HepG2 (cell line): ENCODE measurements at regions not wholly inside any gene's neighbourhood (a gene's known extent, or its start where the extent isn't known, plus 50 kb on each side); places are given as distances from the start of the nearest gene placed in this dataset.
A peak's percentile ranks its signal among the peaks of the same experiment; 100 is the strongest.

Experiments used
- ADNP ChIP-seq: sonication (generic); formaldehyde crosslinking; IDR thresholded peaks from 2 replicates; pipeline ENCODE4 v1.4.0; 2020; ENCODE audit warnings: missing genetic modification reagents
- EED ChIP-seq: sonication (generic); formaldehyde crosslinking; IDR thresholded peaks from 2 replicates; pipeline ENCODE4 v1.5.0; 2020; ENCODE audit warnings: mild to moderate bottlenecking, missing genetic modification reagents
- GMEB2 ChIP-seq: IDR thresholded peaks from 2 replicates; pipeline ENCODE4 v1.6.1; 2016; ENCODE audit warnings: missing biosample characterization, missing genetic modification reagents, low read depth
- HDAC6 ChIP-seq: fragments of 200-600 bp; sonication (generic); IDR thresholded peaks from 2 replicates; pipeline ENCODE4 v1.7.0; 2017; ENCODE audit warnings: mild to moderate bottlenecking, antibody characterized with exemption, low read length, low read depth
- MAF1 ChIP-seq: sonication (generic); formaldehyde crosslinking; IDR thresholded peaks from 2 replicates; pipeline ENCODE4 v1.5.0; 2020; ENCODE audit warnings: missing genetic modification reagents, borderline replicate concordance
- MIER3 ChIP-seq: IDR thresholded peaks from 2 replicates; pipeline ENCODE4 v1.6.1; 2016; ENCODE audit warnings: missing compliant biosample characterization, borderline replicate concordance
- MYPOP ChIP-seq: sonication (generic); formaldehyde crosslinking; IDR thresholded peaks from 2 replicates; pipeline ENCODE4 v1.8.1; 2023; ENCODE audit warnings: mild to moderate bottlenecking, moderate library complexity, missing genetic modification reagents
- NBN ChIP-seq: fragments of 450-650 bp; conservative IDR thresholded peaks from 2 replicates; pipeline ENCODE4 v1.6.1; 2017
- NCOA5 ChIP-seq: sonication (generic); formaldehyde crosslinking; IDR thresholded peaks from 2 replicates; pipeline ENCODE4 v1.4.0; 2020; ENCODE audit warnings: missing genetic modification reagents
- PBX3 ChIP-seq: sonication (generic); formaldehyde crosslinking; IDR thresholded peaks from 2 replicates; pipeline ENCODE4 v1.8.1; 2023; ENCODE audit warnings: missing genetic modification reagents, inconsistent platforms, borderline replicate concordance
- PCBP2 ChIP-seq: fragments of 200-400 bp; formaldehyde crosslinking; optimal IDR thresholded peaks from 2 replicates; pipeline ENCODE3; 2018; ENCODE audit warnings: low read length, low read depth; ENCODE audit not compliant: poor library complexity, severe bottlenecking
- RFXANK ChIP-seq: IDR thresholded peaks from 2 replicates; pipeline ENCODE4 v1.6.1; 2016
- SMARCE1 ChIP-seq: fragments of 450-650 bp; IDR thresholded peaks from 2 replicates; pipeline ENCODE4 v1.6.1; 2017; ENCODE audit warnings: borderline replicate concordance
- SP140L ChIP-seq: sonication (generic); formaldehyde crosslinking; IDR thresholded peaks from 2 replicates; pipeline ENCODE4 v1.4.0; 2020; ENCODE audit warnings: missing genetic modification reagents, borderline replicate concordance
- TBL1XR1 ChIP-seq: fragments of 150-350 bp; IDR thresholded peaks from 2 replicates; pipeline ENCODE4 v1.6.1; 2014; ENCODE audit warnings: borderline replicate concordance, low read length; ENCODE audit not compliant: partially characterized antibody
- TBP ChIP-seq: sonication (generic); formaldehyde crosslinking; IDR thresholded peaks from 2 replicates; pipeline ENCODE4 v1.5.0; 2020; ENCODE audit warnings: missing genetic modification reagents
- TBX2 ChIP-seq: sonication (generic); formaldehyde crosslinking; IDR thresholded peaks from 2 replicates; pipeline ENCODE4 v1.5.0; 2020; ENCODE audit warnings: missing genetic modification reagents, mild to moderate bottlenecking, borderline replicate concordance
- UBTF ChIP-seq: sonication (generic); formaldehyde crosslinking; IDR thresholded peaks from 2 replicates; pipeline ENCODE4 v1.4.0; 2020; ENCODE audit warnings: mild to moderate bottlenecking, missing genetic modification reagents
- YEATS4 ChIP-seq: sonication (generic); formaldehyde crosslinking; IDR thresholded peaks from 2 replicates; pipeline ENCODE4 v1.4.0; 2020; ENCODE audit warnings: missing genetic modification reagents, borderline replicate concordance
- ZBTB3 ChIP-seq: sonication (generic); formaldehyde crosslinking; IDR thresholded peaks from 2 replicates; pipeline ENCODE4 v1.4.0; 2020; ENCODE audit warnings: low read depth, mild to moderate bottlenecking, moderate library complexity, missing genetic modification reagents, borderline replicate concordance
- ZKSCAN8 ChIP-seq: IDR thresholded peaks from 2 replicates; pipeline ENCODE4 v1.6.1; 2016; ENCODE audit warnings: borderline replicate concordance, missing genetic modification reagents, missing compliant biosample characterization
- ZMYM3 ChIP-seq: sonication (generic); formaldehyde crosslinking; IDR thresholded peaks from 2 replicates; pipeline ENCODE4 v1.5.1; 2020; ENCODE audit warnings: mild to moderate bottlenecking, missing genetic modification reagents
- ZNF230 ChIP-seq: sonication (generic); formaldehyde crosslinking; IDR thresholded peaks from 2 replicates; pipeline ENCODE4 v1.4.0; 2020; ENCODE audit warnings: mild to moderate bottlenecking, missing genetic modification reagents
- ZNF263 ChIP-seq: sonication (generic); formaldehyde crosslinking; IDR thresholded peaks from 2 replicates; pipeline ENCODE4 v1.4.0; 2020; ENCODE audit warnings: missing genetic modification reagents
- ZNF546 ChIP-seq: sonication (generic); formaldehyde crosslinking; conservative IDR thresholded peaks from 2 replicates; pipeline ENCODE4 v1.8.1; 2023; ENCODE audit warnings: mild to moderate bottlenecking, missing genetic modification reagents
- ZNF782 ChIP-seq: sonication (generic); formaldehyde crosslinking; IDR thresholded peaks from 2 replicates; pipeline ENCODE4 v1.4.0; 2020; ENCODE audit warnings: missing genetic modification reagents, mild to moderate bottlenecking, borderline replicate concordance

- no peak for TF ChIP-seq PBX3 (CRISPR knock-in tag)
- TF ChIP-seq ZMYM3: no peak
- TF ChIP-seq ZNF782 (CRISPR knock-in tag): no peak
- no peak for TF ChIP-seq EED (CRISPR knock-in tag)
- no peak for TF ChIP-seq SMARCE1
- no peak for TF ChIP-seq NBN
- TF ChIP-seq UBTF: no peak
- TF ChIP-seq ZNF546: no peak
- peak; percentile 44 for TF ChIP-seq TBL1XR1
- peak; percentile 72; the same call in 1 of the 2 replicates for TF ChIP-seq TBX2 (CRISPR knock-in tag)
- TF ChIP-seq ZBTB3: no peak
- TF ChIP-seq HDAC6: no peak
- no peak for TF ChIP-seq NCOA5 (CRISPR knock-in tag)
- TF ChIP-seq RFXANK: no peak
- TF ChIP-seq ZNF230 (CRISPR knock-in tag): 0 out of 2 replicates have a peak, but pooled peaks have one; percentile 29
- TF ChIP-seq ZKSCAN8 (CRISPR knock-in tag): peak; percentile 55; the same call in 1 of the 2 replicates
- TF ChIP-seq MAF1 (CRISPR knock-in tag): no peak
- peak; percentile 83; the same call in 1 of the 2 replicates for TF ChIP-seq MIER3 (CRISPR knock-in tag)
- no peak; the same call in 1 of the 2 replicates for TF ChIP-seq YEATS4 (CRISPR knock-in tag)
- TF ChIP-seq TBP (CRISPR knock-in tag): no peak
- no peak for TF ChIP-seq SP140L (CRISPR knock-in tag)
- TF ChIP-seq ADNP (CRISPR knock-in tag): no peak
- no peak for TF ChIP-seq MYPOP (CRISPR knock-in tag)
- no peak for TF ChIP-seq PCBP2
- TF ChIP-seq ZNF263 (CRISPR knock-in tag): no peak
- TF ChIP-seq GMEB2 (CRISPR knock-in tag): no peak
Measured at GRCh38 chr12:46483572-46484395, 111.2 kb upstream of the SLC38A2 start (continued).
